ENCODE measurements at regions not wholly inside any gene's neighbourhood (a gene's known extent, or its start where the extent isn't known, plus 50 kb on each side); places are given as distances from the start of the nearest gene placed in this dataset.

GRCh38 chr4:175422331-175422730 lies 389.7 kb downstream of the GPM6A start:
- ATAC-seq = no peak
- TF ChIP-seq NFE2 (IDR thresholded peaks at IDR 0.05; ENCODE audit: low read depth) (no peak), MCM5 (IDR thresholded peaks at IDR 0.05; ENCODE audit: low read depth) (no peak), MCM2 (IDR thresholded peaks at IDR 0.05; ENCODE audit: low read depth) (no peak), EZH2 (IDR thresholded peaks at IDR 0.05; ENCODE audit: borderline replicate concordance, low read depth, low read length) (no peak), ZBTB1 (CRISPR knock-in tag; IDR thresholded peaks at IDR 0.05; ENCODE audit: borderline replicate concordance, low read depth) (no peak), HDAC2 (IDR thresholded peaks at IDR 0.05) (no peak), E4F1 (CRISPR knock-in tag; IDR thresholded peaks at IDR 0.05; ENCODE audit: borderline replicate concordance) (no peak), RFX5 (IDR thresholded peaks at IDR 0.05; ENCODE audit: low read depth, low read length) (no peak), TBL1XR1 (IDR thresholded peaks at IDR 0.05; ENCODE audit: low read length in 2 of 2) (no peak), BRD9 (IDR thresholded peaks at IDR 0.05; ENCODE audit: low read depth, partially characterized antibody) (no peak), ZBTB40 (IDR thresholded peaks at IDR 0.05) (no peak), ZBTB40 (CRISPR knock-in tag; IDR thresholded peaks at IDR 0.05) (no peak)

More at GRCh38 chr4:175422331-175422730, 389.7 kb downstream of the GPM6A start:
- in situ Hi-C loops (cut with MboI) = no loop called here
- H3K27me3 ChIP-seq (ENCODE audit: control insufficient read depth in 2 of 2, insufficient read depth in 2 of 2, low read length in 2 of 2) = no peaks in the 10 kb centered on the region
- DNase-seq (ENCODE audit: extremely low read depth in 1 of 4, low spot score in 3 of 4) = no peak
- no peaks in the 10 kb centered on the region for H3K9me3 ChIP-seq (replicated peaks; ENCODE audit: control insufficient read depth, insufficient read depth, low read depth, low read length)
- 0% methylated on average over 2 of the region's 2 CpGs for WGBS (ENCODE audit: insufficient coverage, low coverage, missing lambda C conversion rate)
- FAIRE-seq = no peak
- H4K20me1 ChIP-seq (replicated peaks; ENCODE audit: control insufficient read depth, insufficient read depth, low read length) = no peaks in the 10 kb centered on the region
- CTCF ChIA-PET (ENCODE audit: low intra/inter-chr PET ratio) = no interaction called here
- no peaks in the 10 kb centered on the region for H3K4me1 ChIP-seq (replicated peaks in 1 of 2; ENCODE audit: control insufficient read depth in 2 of 2, insufficient read depth in 2 of 2, low read length in 2 of 2)
- intact Hi-C loops (cut with micrococcal nuclease) = no loop called here
- no peaks in the 10 kb centered on the region for H3K9me1 ChIP-seq (ENCODE audit: control insufficient read depth, insufficient read depth, low read length)
- no peak overlapping the region for H2AFZ ChIP-seq (ENCODE audit: low read depth, low read length)
- H3K4me2 ChIP-seq (ENCODE audit: insufficient read depth, low read length) = no peak overlapping the region
- H3K9ac ChIP-seq (ENCODE audit: insufficient read depth in 1 of 2, low read depth in 2 of 2, low read length in 2 of 2) = no peak overlapping the region
- POLR2A ChIA-PET = no interaction called here
- H3K27ac ChIP-seq (ENCODE audit: extremely low read depth, low read depth, low read length) = no peak overlapping the region
- H3K4me3 ChIP-seq = no peak overlapping the region
- no TSS peak for BruUV-seq (replicated peaks)
- no peaks in the 10 kb centered on the region for H3K79me2 ChIP-seq (ENCODE audit: control insufficient read depth, insufficient read depth, low read length)
- no peaks in the 10 kb centered on the region for H3K36me3 ChIP-seq (ENCODE audit: control insufficient read depth, insufficient read depth, low read length)

Data from K562 (cell line).